ENCODE measurements at regions not wholly inside any gene's neighbourhood (a gene's known extent, or its start where the extent isn't known, plus 50 kb on each side); places are given as distances from the start of the nearest gene placed in this dataset.

GRCh38 chr4:11937941-11938340 is 509.2 kb upstream of the HS3ST1 start:
- FAIRE-seq (no peak), DNase-seq (ENCODE audit: low read depth, low spot score) (no peak)
- no peak overlapping the region for H3K4me2 ChIP-seq (ENCODE audit: control insufficient read depth, extremely low read depth, insufficient read depth, low read depth, low read length)
- H3K9ac ChIP-seq (ENCODE audit: control insufficient read depth, extremely low read depth, insufficient read depth, low read length): no peak overlapping the region
- dilution Hi-C loops (cut with MboI; ENCODE audit: extremely low pct_ligation_motif_present, low sequenced_read_pairs): no loop called here
- H3K79me2 ChIP-seq (ENCODE audit: control insufficient read depth, insufficient read depth, low read length): no peaks in the 10 kb centered on the region
- no peaks in the 10 kb centered on the region for H3K4me1 ChIP-seq (ENCODE audit: control insufficient read depth, extremely low read depth, insufficient read depth, low read length)
- TF ChIP-seq EZH2 (IDR thresholded peaks at IDR 0.05; ENCODE audit: low read length): no peak
- no peaks in the 10 kb centered on the region for H3K27me3 ChIP-seq (ENCODE audit: control insufficient read depth, extremely low read depth, insufficient read depth, low read length)
- no peak overlapping the region for H3K27ac ChIP-seq (ENCODE audit: control insufficient read depth, insufficient read depth, low read length)
- no peaks in the 10 kb centered on the region for H3K36me3 ChIP-seq (ENCODE audit: control insufficient read depth in 2 of 2, extremely low read depth in 1 of 2, insufficient read depth in 2 of 2, low read length in 2 of 2)
- H3K4me3 ChIP-seq (ENCODE audit: control insufficient read depth in 2 of 3, extremely low read depth in 1 of 3, insufficient read depth in 2 of 3, low read depth in 1 of 3, low read length in 3 of 3): no peak overlapping the region
- no peaks in the 10 kb centered on the region for H3K9me3 ChIP-seq (ENCODE audit: control insufficient read depth, low read depth, low read length)
- no peaks in the 10 kb centered on the region for H3K9me1 ChIP-seq (ENCODE audit: control insufficient read depth, extremely low read depth, insufficient read depth, low read length)
- H2AFZ ChIP-seq (ENCODE audit: control insufficient read depth, low read length): no peak overlapping the region
- H4K20me1 ChIP-seq (ENCODE audit: control insufficient read depth, extremely low read depth, insufficient read depth, low read length): no peaks in the 10 kb centered on the region

GRCh38 chr4:11931266-11931820 is 502.6 kb upstream of the HS3ST1 start:
- Histone ChIP-seq H3K4me3 (ENCODE audit: control insufficient read depth in 2 of 3, extremely low read depth in 1 of 3, insufficient read depth in 2 of 3, low read depth in 1 of 3, low read length in 3 of 3) (no peak overlapping the region), H3K9ac (ENCODE audit: control insufficient read depth, extremely low read depth, insufficient read depth, low read length) (no peak overlapping the region), H3K9me3 (ENCODE audit: control insufficient read depth, low read depth, low read length) (no peaks in the 10 kb centered on the region), H4K20me1 (ENCODE audit: control insufficient read depth, extremely low read depth, insufficient read depth, low read length) (no peaks in the 10 kb centered on the region), H3K36me3 (ENCODE audit: control insufficient read depth in 2 of 2, extremely low read depth in 1 of 2, insufficient read depth in 2 of 2, low read length in 2 of 2) (no peaks in the 10 kb centered on the region), H3K27ac (ENCODE audit: control insufficient read depth, insufficient read depth, low read length) (no peak overlapping the region), H3K79me2 (ENCODE audit: control insufficient read depth, insufficient read depth, low read length) (no peaks in the 10 kb centered on the region), H3K27me3 (ENCODE audit: control insufficient read depth, extremely low read depth, insufficient read depth, low read length) (no peaks in the 10 kb centered on the region), H3K4me1 (ENCODE audit: control insufficient read depth, extremely low read depth, insufficient read depth, low read length) (no peaks in the 10 kb centered on the region), H3K4me2 (ENCODE audit: control insufficient read depth, extremely low read depth, insufficient read depth, low read depth, low read length) (no peak overlapping the region), H2AFZ (ENCODE audit: control insufficient read depth, low read length) (no peak overlapping the region), H3K9me1 (ENCODE audit: control insufficient read depth, extremely low read depth, insufficient read depth, low read length) (no peaks in the 10 kb centered on the region)
- DNase-seq (ENCODE audit: low read depth, low spot score) (no peak), FAIRE-seq (no peak)
- TF ChIP-seq CTCF (optimal IDR thresholded peaks at IDR 0.05 in 1 of 3, IDR thresholded peaks at IDR 0.05 in 1 of 3, conservative IDR thresholded peaks at IDR 0.05 in 1 of 3; ENCODE audit: extremely low read depth in 1 of 3, insufficient read depth in 2 of 3, low read length in 3 of 3) (no peak), EZH2 (IDR thresholded peaks at IDR 0.05; ENCODE audit: low read length) (no peak)
- dilution Hi-C loops (cut with MboI; ENCODE audit: extremely low pct_ligation_motif_present, low sequenced_read_pairs): no loop called here

- H3K27ac ChIP-seq (ENCODE audit: control insufficient read depth, insufficient read depth, low read length): no peak overlapping the region
- DNase-seq (ENCODE audit: low read depth, low spot score): no peak
- dilution Hi-C loops (cut with MboI; ENCODE audit: extremely low pct_ligation_motif_present, low sequenced_read_pairs): no loop called here
- no peaks in the 10 kb centered on the region for H3K9me1 ChIP-seq (ENCODE audit: control insufficient read depth, extremely low read depth, insufficient read depth, low read length)
- no peaks in the 10 kb centered on the region for H4K20me1 ChIP-seq (ENCODE audit: control insufficient read depth, extremely low read depth, insufficient read depth, low read length)
- H3K27me3 ChIP-seq (ENCODE audit: control insufficient read depth, extremely low read depth, insufficient read depth, low read length): no peaks in the 10 kb centered on the region
- no peak overlapping the region for H3K4me3 ChIP-seq (ENCODE audit: control insufficient read depth in 2 of 3, extremely low read depth in 1 of 3, insufficient read depth in 2 of 3, low read depth in 1 of 3, low read length in 3 of 3)
- no peaks in the 10 kb centered on the region for H3K4me1 ChIP-seq (ENCODE audit: control insufficient read depth, extremely low read depth, insufficient read depth, low read length)
- no peak overlapping the region for H2AFZ ChIP-seq (ENCODE audit: control insufficient read depth, low read length)
- no peaks in the 10 kb centered on the region for H3K9me3 ChIP-seq (ENCODE audit: control insufficient read depth, low read depth, low read length)
- no peak overlapping the region for H3K9ac ChIP-seq (ENCODE audit: control insufficient read depth, extremely low read depth, insufficient read depth, low read length)
- no peak overlapping the region for H3K4me2 ChIP-seq (ENCODE audit: control insufficient read depth, extremely low read depth, insufficient read depth, low read depth, low read length)
- no peak for TF ChIP-seq EZH2 (IDR thresholded peaks at IDR 0.05; ENCODE audit: low read length)
- TF ChIP-seq CTCF (optimal IDR thresholded peaks at IDR 0.05 in 1 of 3, IDR thresholded peaks at IDR 0.05 in 1 of 3, conservative IDR thresholded peaks at IDR 0.05 in 1 of 3; ENCODE audit: extremely low read depth in 1 of 3, insufficient read depth in 2 of 3, low read length in 3 of 3): no peak
- no peaks in the 10 kb centered on the region for H3K36me3 ChIP-seq (ENCODE audit: control insufficient read depth in 2 of 2, extremely low read depth in 1 of 2, insufficient read depth in 2 of 2, low read length in 2 of 2)
- H3K79me2 ChIP-seq (ENCODE audit: control insufficient read depth, insufficient read depth, low read length): no peaks in the 10 kb centered on the region
- FAIRE-seq: no peak
These were observed 500.4 kb upstream of the HS3ST1 start for GRCh38 chr4:11929080-11929479.

Measured in keratinocyte (primary cell).